ENCODE measurements at regions not wholly inside any gene's neighbourhood (a gene's known extent, or its start where the extent isn't known, plus 50 kb on each side); places are given as distances from the start of the nearest gene placed in this dataset.

- TF ChIP-seq, protein P1, sequence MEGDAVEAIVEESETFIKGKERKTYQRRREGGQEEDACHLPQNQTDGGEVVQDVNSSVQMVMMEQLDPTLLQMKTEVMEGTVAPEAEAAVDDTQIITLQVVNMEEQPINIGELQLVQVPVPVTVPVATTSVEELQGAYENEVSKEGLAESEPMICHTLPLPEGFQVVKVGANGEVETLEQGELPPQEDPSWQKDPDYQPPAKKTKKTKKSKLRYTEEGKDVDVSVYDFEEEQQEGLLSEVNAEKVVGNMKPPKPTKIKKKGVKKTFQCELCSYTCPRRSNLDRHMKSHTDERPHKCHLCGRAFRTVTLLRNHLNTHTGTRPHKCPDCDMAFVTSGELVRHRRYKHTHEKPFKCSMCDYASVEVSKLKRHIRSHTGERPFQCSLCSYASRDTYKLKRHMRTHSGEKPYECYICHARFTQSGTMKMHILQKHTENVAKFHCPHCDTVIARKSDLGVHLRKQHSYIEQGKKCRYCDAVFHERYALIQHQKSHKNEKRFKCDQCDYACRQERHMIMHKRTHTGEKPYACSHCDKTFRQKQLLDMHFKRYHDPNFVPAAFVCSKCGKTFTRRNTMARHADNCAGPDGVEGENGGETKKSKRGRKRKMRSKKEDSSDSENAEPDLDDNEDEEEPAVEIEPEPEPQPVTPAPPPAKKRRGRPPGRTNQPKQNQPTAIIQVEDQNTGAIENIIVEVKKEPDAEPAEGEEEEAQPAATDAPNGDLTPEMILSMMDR (conservative IDR thresholded peaks at IDR 0.05; ENCODE audit: low read length), result no peak
- H3K4me3 ChIP-seq (ENCODE audit: low read length), result no peak overlapping the region
- no peak for DNase-seq (ENCODE audit: low read depth)
Observed at GRCh38 chr16:61596655-61597054, 439.6 kb downstream of the CDH8 start.

GRCh38 chr16:61595605-61596004 lies 440.6 kb downstream of the CDH8 start:
- TF ChIP-seq, protein P1 (conservative IDR thresholded peaks at IDR 0.05; ENCODE audit: low read length), result no peak
- DNase-seq (ENCODE audit: low read depth), result no peak
- H3K4me3 ChIP-seq (ENCODE audit: low read length), result no peak overlapping the region

GRCh38 chr16:61590577-61590976 lies 445.7 kb downstream of the CDH8 start:
- DNase-seq (ENCODE audit: low read depth), result no peak
- H3K4me3 ChIP-seq (ENCODE audit: low read length), result no peak overlapping the region
- TF ChIP-seq, protein P1 (conservative IDR thresholded peaks at IDR 0.05; ENCODE audit: low read length), result no peak

- TF ChIP-seq, protein P1 (conservative IDR thresholded peaks at IDR 0.05; ENCODE audit: low read length), result no peak
- DNase-seq (ENCODE audit: low read depth), result no peak
- H3K4me3 ChIP-seq (ENCODE audit: low read length), result no peak overlapping the region
Observed at GRCh38 chr16:61587526-61587925, 448.7 kb downstream of the CDH8 start.

GRCh38 chr16:61581417-61582046 lies 454.7 kb downstream of the CDH8 start:
- TF ChIP-seq, protein P1 (conservative IDR thresholded peaks at IDR 0.05; ENCODE audit: low read length), result no peak
- no peak overlapping the region for H3K4me3 ChIP-seq (ENCODE audit: low read length)
- DNase-seq (ENCODE audit: low read depth), result no peak

- TF ChIP-seq, protein P1 (conservative IDR thresholded peaks at IDR 0.05; ENCODE audit: low read length), result no peak
- DNase-seq (ENCODE audit: low read depth), result no peak
- no peak overlapping the region for H3K4me3 ChIP-seq (ENCODE audit: low read length)
Observed at GRCh38 chr16:61580579-61580978, 455.7 kb downstream of the CDH8 start.

DNA sequence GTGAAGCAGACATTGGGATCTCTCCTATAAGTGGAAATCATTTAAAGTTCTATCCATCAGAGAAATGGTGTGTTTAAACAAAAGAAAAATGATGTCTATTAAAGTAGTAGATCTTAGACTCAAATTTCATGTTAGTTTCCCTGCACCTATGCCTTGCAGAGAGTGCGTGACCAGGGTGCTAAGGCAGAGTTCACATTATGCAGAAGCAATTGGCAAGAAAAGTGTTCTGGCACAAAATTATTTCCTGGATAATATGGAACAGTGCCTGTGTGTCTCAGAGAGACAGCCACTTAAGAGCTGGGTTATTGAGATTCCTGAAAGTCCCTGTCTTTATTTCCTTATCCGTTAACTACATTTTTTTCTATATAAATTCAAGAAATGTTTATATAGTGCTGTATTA lies 457.0 kb downstream of the CDH8 start:
- no peak for DNase-seq (ENCODE audit: low read depth)
- TF ChIP-seq, protein P1 (conservative IDR thresholded peaks at IDR 0.05; ENCODE audit: low read length), result no peak

More for the DNA sequence above, 457.0 kb downstream of the CDH8 start:
- no peak overlapping the region for H3K4me3 ChIP-seq (ENCODE audit: low read length)

Measured in AG10803 (cell line).